GM12874 (cell line): ENCODE measurements at regions not wholly inside any gene's neighbourhood (a gene's known extent, or its start where the extent isn't known, plus 50 kb on each side); places are given as distances from the start of the nearest gene placed in this dataset.

ENCODE experiments used
- CTCF ChIP-seq: IDR thresholded peaks from 2 replicates; pipeline ENCODE4 v1.5.1; 2011; ENCODE audit warnings: low read depth, mild to moderate bottlenecking, control low read depth, low read length, moderate library complexity; ENCODE audit not compliant: insufficient read depth

GRCh38 chr6:121809211-121809610, 373.8 kb downstream of the GJA1 start:
- TF ChIP-seq CTCF: no peak

GRCh38 chr6:121810158-121811032, 374.9 kb downstream of the GJA1 start:
- no peak for TF ChIP-seq CTCF

GRCh38 chr6:121811106-121811505, 375.7 kb downstream of the GJA1 start:
- TF ChIP-seq CTCF: no peak

- no peak for TF ChIP-seq CTCF
Measured at GRCh38 chr6:121816361-121816760, 380.9 kb downstream of the GJA1 start.

GRCh38 chr6:121816906-121817540, 381.6 kb downstream of the GJA1 start:
- no peak for TF ChIP-seq CTCF

- TF ChIP-seq CTCF: no peak
Measured at GRCh38 chr6:121823437-121823851, 388.0 kb downstream of the GJA1 start.

- no peak for TF ChIP-seq CTCF
Measured at GRCh38 chr6:121826156-121826810, 390.8 kb downstream of the GJA1 start.
